CD8-positive, alpha-beta memory T cell (primary cell): ENCODE measurements at regions not wholly inside any gene's neighbourhood (a gene's known extent, or its start where the extent isn't known, plus 50 kb on each side); places are given as distances from the start of the nearest gene placed in this dataset.

Experiments
- CTCF ChIA-PET: fragments of 350-600 bp; sonication (Branson Sonifier 250); formaldehyde crosslinking; loops from one replicate; lab custom pipeline; 2021; ENCODE audit warnings: antibody characterized with exemption; lab: Charles Lee
- POLR2A ChIA-PET: fragments of 350-600 bp; sonication (Branson Sonifier 250); formaldehyde crosslinking; loops from one replicate; lab custom pipeline; 2021; ENCODE audit warnings: antibody characterized with exemption; lab: Charles Lee
- DNase-seq, 5 donors: peaks; one replicate each; pipeline versions ENCODE4 v3.0.0 to v3.0.0-alpha.2; 2020 to 2022; ENCODE audit warnings: mixed read lengths in 1 of 5
- H3K27ac ChIP-seq: one replicate; pipeline ENCODE4 v1.7.0; 2013; ENCODE audit warnings: low read depth, mild to moderate bottlenecking, low read length, moderate library complexity
- H3K27me3 ChIP-seq: 2 replicates; pipeline ENCODE4 v1.7.0; 2013; ENCODE audit warnings: low read length, mild to moderate bottlenecking; ENCODE audit not compliant: insufficient read depth, poor library complexity, severe bottlenecking
- H3K36me3 ChIP-seq: 2 replicates; pipeline ENCODE4 v1.7.0; 2013; ENCODE audit warnings: mild to moderate bottlenecking, low read length, moderate library complexity; ENCODE audit not compliant: insufficient read depth
- H3K4me1 ChIP-seq: 2 replicates; pipeline ENCODE4 v1.7.0; 2013; ENCODE audit warnings: mild to moderate bottlenecking, low read length, moderate library complexity; ENCODE audit not compliant: insufficient read depth
- H3K4me3 ChIP-seq: 2 replicates; pipeline ENCODE4 v1.7.0; 2013; ENCODE audit warnings: mild to moderate bottlenecking, low read length
- H3K9me3 ChIP-seq: 2 replicates; pipeline ENCODE4 v1.7.0; 2013; ENCODE audit warnings: mild to moderate bottlenecking, low read length
- H3K27ac Mint-ChIP-seq, 8 donors: one replicate each; pipeline ENCODE4 v1.8.0; 2020 to 2021; ENCODE audit warnings: mixed read lengths in 8 of 8, mild to moderate bottlenecking in 6 of 8, inconsistent platforms in 3 of 8, moderate library complexity in 3 of 8
- H3K27me3 Mint-ChIP-seq, 2 donors: one replicate each; pipeline ENCODE4 v1.8.0; 2020 to 2021; ENCODE audit warnings: mixed read lengths in 2 of 2, mild to moderate bottlenecking in 1 of 2, moderate library complexity in 1 of 2
- H3K36me3 Mint-ChIP-seq, 3 donors: one replicate each; pipeline ENCODE4 v1.8.0; 2020 to 2021; ENCODE audit warnings: mixed read lengths in 3 of 3, inconsistent platforms in 1 of 3, mild to moderate bottlenecking in 1 of 3
- H3K4me1 Mint-ChIP-seq, 3 donors: one replicate each; pipeline ENCODE4 v1.8.0; 2020 to 2021; ENCODE audit warnings: mixed read lengths in 3 of 3, inconsistent platforms in 1 of 3, mild to moderate bottlenecking in 1 of 3
- H3K4me3 Mint-ChIP-seq, 7 donors: one replicate each; pipeline ENCODE4 v1.8.0; 2020 to 2021; ENCODE audit warnings: mixed read lengths in 7 of 7, mild to moderate bottlenecking in 6 of 7, moderate library complexity in 4 of 7, inconsistent platforms in 2 of 7
- H3K9me3 Mint-ChIP-seq, 5 donors: one replicate each; pipeline ENCODE4 v1.8.0; 2020 to 2022; ENCODE audit warnings: mixed read lengths in 5 of 5, mild to moderate bottlenecking in 3 of 5, moderate library complexity in 2 of 5, inconsistent platforms in 1 of 5

DNA sequence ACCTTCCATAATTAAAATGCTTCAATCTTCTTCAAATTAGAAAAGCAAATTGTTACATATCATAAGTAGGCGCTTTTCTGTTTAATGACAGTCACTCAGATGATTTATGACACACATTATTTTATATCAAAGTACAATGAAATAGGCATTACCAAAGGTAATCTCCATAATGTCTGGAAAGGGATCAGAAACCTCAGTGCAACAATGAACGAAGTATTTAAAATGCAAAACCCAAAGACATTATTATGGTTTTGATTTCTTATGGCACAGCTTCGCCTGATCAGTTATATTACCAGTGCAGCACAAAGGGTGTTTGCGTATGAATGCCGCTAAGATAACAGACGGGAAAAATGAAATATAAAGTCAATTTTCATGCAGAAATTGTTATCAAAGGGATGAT lies 162.2 kb upstream of the MEIS1 start:
- H3K27ac Mint-ChIP-seq: no peak overlapping the region
- DNase-seq: no peak
- Histone ChIP-seq H3K27me3 (no peaks in the 10 kb centered on the region), H3K4me1 (no peaks in the 10 kb centered on the region), H3K36me3 (no peaks in the 10 kb centered on the region), H3K9me3 (no peaks in the 10 kb centered on the region), H3K27ac (no peak overlapping the region), H3K4me3 (no peak overlapping the region)
- no peak overlapping the region for H3K4me3 Mint-ChIP-seq
- no peaks in the 10 kb centered on the region for H3K27me3 Mint-ChIP-seq
- POLR2A ChIA-PET: no interaction called here
- no peaks in the 10 kb centered on the region for H3K4me1 Mint-ChIP-seq
- peaks cover 0 to 4% (median 0%) of the 10 kb centered on the region in 5 donors for H3K9me3 Mint-ChIP-seq
- no peaks in the 10 kb centered on the region for H3K36me3 Mint-ChIP-seq
- CTCF ChIA-PET: no interaction called here

DNA sequence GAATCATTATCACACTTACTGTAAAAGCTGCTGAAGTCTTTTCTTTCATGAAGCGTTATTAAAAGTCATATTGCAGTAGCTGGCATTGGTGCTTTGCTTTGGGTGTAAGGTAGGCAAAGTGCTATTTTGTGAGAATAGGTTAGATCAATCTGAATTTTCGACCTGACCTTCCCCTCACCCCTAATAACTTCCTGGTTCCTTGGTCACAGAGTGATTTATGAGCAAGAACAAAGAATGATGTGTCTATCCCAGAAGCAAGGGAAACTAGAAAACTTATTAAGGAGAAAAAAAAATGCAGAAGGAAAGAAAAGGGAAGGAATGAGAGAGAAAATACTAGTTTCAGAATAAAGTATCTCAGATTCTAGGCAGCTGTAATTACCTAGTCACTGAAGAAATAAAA lies 163.1 kb upstream of the MEIS1 start:
- no peaks in the 10 kb centered on the region for H3K4me1 Mint-ChIP-seq
- DNase-seq: no peak
- H3K27me3 ChIP-seq: no peaks in the 10 kb centered on the region
- POLR2A ChIA-PET: no interaction called here
- no peaks in the 10 kb centered on the region for H3K27me3 Mint-ChIP-seq
- peaks cover 0 to 4% (median 0%) of the 10 kb centered on the region in 5 donors for H3K9me3 Mint-ChIP-seq
- CTCF ChIA-PET: no interaction called here
- no peaks in the 10 kb centered on the region for H3K9me3 ChIP-seq
- H3K4me1 ChIP-seq: no peaks in the 10 kb centered on the region
- H3K27ac ChIP-seq: no peak overlapping the region
- H3K36me3 ChIP-seq: no peaks in the 10 kb centered on the region
- no peak overlapping the region for H3K4me3 ChIP-seq
- H3K27ac Mint-ChIP-seq: no peak overlapping the region
- H3K4me3 Mint-ChIP-seq: no peak overlapping the region
- H3K36me3 Mint-ChIP-seq: no peaks in the 10 kb centered on the region

DNA sequence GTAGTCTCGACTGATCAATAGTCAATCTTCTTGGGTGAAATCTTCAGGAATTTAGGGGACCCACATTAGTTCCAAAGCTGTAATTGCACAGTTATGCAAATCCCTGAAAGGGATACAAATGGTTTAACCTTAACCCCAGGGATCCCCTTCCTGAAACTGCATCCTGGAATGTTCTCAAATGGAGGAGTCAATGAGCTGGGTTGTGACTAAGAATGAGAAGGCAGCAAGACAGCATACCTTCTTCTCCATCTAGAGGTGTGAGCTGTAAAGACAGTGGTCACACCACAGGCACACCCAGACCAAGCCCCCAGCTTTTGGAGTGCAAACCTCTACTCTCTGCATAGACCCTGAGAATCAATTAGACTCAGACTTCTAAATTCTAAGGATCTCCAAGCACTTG lies 164.7 kb upstream of the MEIS1 start:
- H3K27ac Mint-ChIP-seq: no peak overlapping the region
- POLR2A ChIA-PET: no interaction called here

DNA sequence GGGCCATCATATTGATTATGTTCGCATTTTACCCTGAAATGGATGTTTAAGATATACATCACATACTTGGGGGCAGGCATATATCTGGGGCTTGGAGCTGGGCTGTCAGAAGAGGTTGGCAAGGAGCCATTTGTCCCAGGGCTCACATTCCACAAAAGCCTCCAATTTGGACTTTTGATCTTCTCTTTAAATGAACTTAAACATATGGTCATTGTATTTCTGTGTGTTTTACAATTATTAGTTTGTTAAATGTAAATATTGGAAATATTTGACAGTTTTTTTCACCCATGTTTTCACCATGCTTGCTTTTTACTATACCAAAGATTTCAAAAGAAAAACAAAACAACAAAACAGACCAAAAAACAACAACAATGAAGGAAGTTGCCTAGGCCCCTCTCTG lies 165.8 kb upstream of the MEIS1 start:
- Histone ChIP-seq H3K27ac (no peak overlapping the region), H3K4me3 (no peak overlapping the region), H3K27me3 (no peaks in the 10 kb centered on the region), H3K9me3 (no peaks in the 10 kb centered on the region), H3K36me3 (no peaks in the 10 kb centered on the region), H3K4me1 (no peaks in the 10 kb centered on the region)
- Mint-ChIP-seq H3K36me3 (no peaks in the 10 kb centered on the region), H3K4me3 (no peak overlapping the region), H3K4me1 (no peaks in the 10 kb centered on the region), H3K27ac (no peak overlapping the region), H3K27me3 (no peaks in the 10 kb centered on the region), H3K9me3 (peaks cover 0 to 5% (median 3%) of the 10 kb centered on the region in 5 donors)
- CTCF ChIA-PET: no interaction called here
- DNase-seq: no peak
- POLR2A ChIA-PET: no interaction called here

More for the DNA sequence above, 164.7 kb upstream of the MEIS1 start:
- no peaks in the 10 kb centered on the region for H3K36me3 ChIP-seq
- no peak overlapping the region for H3K27ac ChIP-seq
- Mint-ChIP-seq H3K4me3 (no peak overlapping the region), H3K27me3 (no peaks in the 10 kb centered on the region), H3K9me3 (peaks cover 0 to 5% (median 3%) of the 10 kb centered on the region in 5 donors), H3K36me3 (no peaks in the 10 kb centered on the region), H3K4me1 (no peaks in the 10 kb centered on the region)
- no peaks in the 10 kb centered on the region for H3K4me1 ChIP-seq
- CTCF ChIA-PET: no interaction called here
- DNase-seq: no peak
- H3K27me3 ChIP-seq: no peaks in the 10 kb centered on the region
- H3K4me3 ChIP-seq: no peak overlapping the region
- H3K9me3 ChIP-seq: no peaks in the 10 kb centered on the region

DNA sequence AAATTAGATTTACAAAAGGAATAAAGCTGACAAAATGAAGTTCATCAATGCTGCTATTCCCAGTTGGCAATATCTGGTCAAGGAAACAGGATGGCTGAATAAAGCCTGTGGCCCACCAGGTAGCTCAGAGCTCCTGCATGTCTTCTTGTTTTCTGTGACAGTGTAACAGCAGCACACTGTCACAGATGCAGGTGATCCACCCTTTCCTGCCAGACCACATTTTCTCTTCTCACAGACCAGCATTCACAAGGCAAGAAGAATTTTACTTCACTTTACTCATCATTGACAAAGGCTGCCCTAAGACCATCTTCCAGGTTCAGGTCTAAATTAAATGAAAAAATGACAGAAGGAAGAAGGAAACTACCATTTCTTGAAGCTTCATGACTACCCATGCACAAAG lies 166.2 kb upstream of the MEIS1 start:
- CTCF ChIA-PET: no interaction called here
- no peaks in the 10 kb centered on the region for H3K36me3 Mint-ChIP-seq
- no peak overlapping the region for H3K4me3 Mint-ChIP-seq

DNA sequence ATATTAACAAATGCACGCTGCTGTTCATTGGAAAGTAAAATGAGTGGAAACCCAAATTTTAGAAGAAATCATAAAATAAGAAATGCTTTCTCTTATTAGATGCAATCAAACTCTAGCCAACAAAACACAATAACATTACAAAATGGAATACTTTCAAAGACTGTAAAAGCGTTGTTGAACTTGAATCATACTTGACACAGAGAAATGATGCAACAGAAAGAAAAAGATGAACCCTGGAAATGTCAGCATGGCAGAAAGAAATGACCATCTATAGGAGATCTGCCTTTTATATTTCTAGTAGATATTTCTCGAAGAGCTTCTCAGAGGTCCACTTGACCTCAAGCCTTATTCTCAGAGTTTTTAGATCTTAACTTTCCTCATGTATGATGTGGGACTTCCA lies 170.6 kb upstream of the MEIS1 start:
- Mint-ChIP-seq H3K4me3 (no peak overlapping the region), H3K4me1 (no peaks in the 10 kb centered on the region), H3K9me3 (peaks cover 0 to 5% (median 0%) of the 10 kb centered on the region in 5 donors), H3K27me3 (no peaks in the 10 kb centered on the region), H3K27ac (no peak overlapping the region), H3K36me3 (no peaks in the 10 kb centered on the region)
- no peak for DNase-seq
- Histone ChIP-seq H3K4me1 (no peaks in the 10 kb centered on the region), H3K36me3 (no peaks in the 10 kb centered on the region), H3K27ac (no peak overlapping the region), H3K27me3 (no peaks in the 10 kb centered on the region), H3K4me3 (no peak overlapping the region), H3K9me3 (no peaks in the 10 kb centered on the region)
- ChIA-PET POLR2A (no interaction called here), CTCF (no interaction called here)

More for the DNA sequence above, 166.2 kb upstream of the MEIS1 start:
- Histone ChIP-seq H3K9me3 (no peaks in the 10 kb centered on the region), H3K4me3 (no peak overlapping the region), H3K36me3 (no peaks in the 10 kb centered on the region), H3K4me1 (no peaks in the 10 kb centered on the region), H3K27ac (no peak overlapping the region), H3K27me3 (no peaks in the 10 kb centered on the region)
- peaks cover 0 to 5% (median 3%) of the 10 kb centered on the region in 5 donors for H3K9me3 Mint-ChIP-seq
- POLR2A ChIA-PET: no interaction called here
- no peaks in the 10 kb centered on the region for H3K4me1 Mint-ChIP-seq
- no peaks in the 10 kb centered on the region for H3K27me3 Mint-ChIP-seq
- DNase-seq: no peak
- no peak overlapping the region for H3K27ac Mint-ChIP-seq

DNA sequence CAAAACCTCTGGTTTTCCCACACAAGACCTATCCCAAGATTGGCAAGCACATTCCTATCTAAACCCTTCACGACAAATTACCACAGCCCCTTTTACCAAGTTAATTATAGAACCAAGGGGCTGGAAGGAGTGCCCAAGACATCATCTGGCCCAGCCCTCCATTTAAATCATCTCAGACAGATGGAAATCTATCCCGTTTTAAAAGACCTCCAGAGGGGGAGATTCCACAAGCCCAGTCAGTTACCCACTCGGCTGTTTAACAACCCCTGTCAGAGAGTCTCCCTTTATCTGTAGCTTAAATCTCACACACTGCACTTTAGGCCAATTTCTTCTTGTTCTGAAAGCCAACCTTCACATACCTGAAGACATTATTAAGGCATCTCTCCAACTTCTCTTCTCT lies 179.1 kb upstream of the MEIS1 start:
- POLR2A ChIA-PET: no interaction called here
- CTCF ChIA-PET: no interaction called here

DNA sequence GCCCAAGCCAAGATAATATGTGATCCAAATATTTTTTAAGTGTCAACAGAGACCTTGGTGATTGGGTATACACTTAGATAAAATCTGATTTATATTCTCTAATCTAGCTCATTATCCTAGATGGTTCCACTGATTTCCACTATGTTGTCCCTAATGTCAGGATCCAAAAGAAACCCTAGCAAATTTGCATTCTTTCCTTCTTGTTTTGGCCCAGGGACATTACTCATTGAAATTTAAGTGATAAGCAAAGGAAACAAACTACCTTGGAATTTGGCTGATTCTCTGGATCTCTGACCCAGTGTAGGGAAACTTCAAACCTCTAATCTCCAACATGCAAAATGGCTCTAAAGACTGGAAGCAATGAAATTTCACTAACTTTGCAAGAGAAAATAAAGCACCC lies 179.8 kb upstream of the MEIS1 start:
- H3K27me3 Mint-ChIP-seq: no peaks in the 10 kb centered on the region
- Histone ChIP-seq H3K27ac (no peak overlapping the region), H3K27me3 (no peaks in the 10 kb centered on the region), H3K36me3 (no peaks in the 10 kb centered on the region), H3K9me3 (no peaks in the 10 kb centered on the region), H3K4me3 (no peak overlapping the region), H3K4me1 (no peaks in the 10 kb centered on the region)
- POLR2A ChIA-PET: no interaction called here
- H3K4me1 Mint-ChIP-seq: no peaks in the 10 kb centered on the region
- H3K4me3 Mint-ChIP-seq: no peak overlapping the region
- H3K9me3 Mint-ChIP-seq: peaks cover 0 to 10% (median 0%) of the 10 kb centered on the region in 5 donors
- CTCF ChIA-PET: no interaction called here
- H3K36me3 Mint-ChIP-seq: no peaks in the 10 kb centered on the region
- no peak overlapping the region for H3K27ac Mint-ChIP-seq
- no peak for DNase-seq

More for the DNA sequence above, 179.1 kb upstream of the MEIS1 start:
- Histone ChIP-seq H3K9me3 (no peaks in the 10 kb centered on the region), H3K4me1 (no peaks in the 10 kb centered on the region), H3K36me3 (no peaks in the 10 kb centered on the region), H3K27me3 (no peaks in the 10 kb centered on the region), H3K27ac (no peak overlapping the region), H3K4me3 (no peak overlapping the region)
- no peaks in the 10 kb centered on the region for H3K27me3 Mint-ChIP-seq
- no peak for DNase-seq
- H3K4me3 Mint-ChIP-seq: no peak overlapping the region
- no peak overlapping the region for H3K27ac Mint-ChIP-seq
- H3K4me1 Mint-ChIP-seq: no peaks in the 10 kb centered on the region
- H3K9me3 Mint-ChIP-seq: peaks cover 0 to 10% (median 0%) of the 10 kb centered on the region in 5 donors
- H3K36me3 Mint-ChIP-seq: no peaks in the 10 kb centered on the region

DNA sequence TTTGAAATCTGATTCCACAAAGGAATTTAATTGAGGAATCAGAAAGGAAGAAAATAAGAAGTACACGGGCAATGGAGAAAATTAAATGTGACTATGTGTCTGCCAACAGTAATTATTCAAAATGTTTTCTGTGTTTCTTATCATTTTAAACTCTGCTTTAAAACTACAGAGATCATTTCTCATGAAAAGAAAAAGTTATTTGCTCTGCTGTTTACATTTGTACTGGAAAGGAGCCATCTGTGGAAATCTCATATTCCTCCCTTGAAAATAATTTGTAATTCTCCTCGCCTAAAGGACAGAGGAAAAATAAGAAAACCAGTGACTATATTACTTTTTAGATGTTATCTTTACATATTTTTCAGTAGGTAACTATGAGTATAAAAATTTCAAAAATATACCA lies 181.9 kb upstream of the MEIS1 start:
- ChIA-PET CTCF (no interaction called here), POLR2A (interaction anchor here (0.7 kb wide), 1 partner anchor 45 kb away, joined by 3 read pairs; no protein-coding TSS in a partner anchor)
- Mint-ChIP-seq H3K36me3 (no peaks in the 10 kb centered on the region), H3K4me3 (no peak overlapping the region), H3K4me1 (no peaks in the 10 kb centered on the region), H3K27me3 (no peaks in the 10 kb centered on the region), H3K27ac (no peak overlapping the region), H3K9me3 (peaks cover 0 to 15% (median 2%) of the 10 kb centered on the region in 5 donors)
- Histone ChIP-seq H3K27me3 (no peaks in the 10 kb centered on the region), H3K9me3 (no peaks in the 10 kb centered on the region), H3K27ac (no peak overlapping the region), H3K4me3 (no peak overlapping the region), H3K4me1 (no peaks in the 10 kb centered on the region), H3K36me3 (no peaks in the 10 kb centered on the region)
- DNase-seq: no peak
